ENCODE measurements at regions not wholly inside any gene's neighbourhood (a gene's known extent, or its start where the extent isn't known, plus 50 kb on each side); places are given as distances from the start of the nearest gene placed in this dataset.
A peak's percentile ranks its signal among the peaks of the same experiment; 100 is the strongest.

DNA sequence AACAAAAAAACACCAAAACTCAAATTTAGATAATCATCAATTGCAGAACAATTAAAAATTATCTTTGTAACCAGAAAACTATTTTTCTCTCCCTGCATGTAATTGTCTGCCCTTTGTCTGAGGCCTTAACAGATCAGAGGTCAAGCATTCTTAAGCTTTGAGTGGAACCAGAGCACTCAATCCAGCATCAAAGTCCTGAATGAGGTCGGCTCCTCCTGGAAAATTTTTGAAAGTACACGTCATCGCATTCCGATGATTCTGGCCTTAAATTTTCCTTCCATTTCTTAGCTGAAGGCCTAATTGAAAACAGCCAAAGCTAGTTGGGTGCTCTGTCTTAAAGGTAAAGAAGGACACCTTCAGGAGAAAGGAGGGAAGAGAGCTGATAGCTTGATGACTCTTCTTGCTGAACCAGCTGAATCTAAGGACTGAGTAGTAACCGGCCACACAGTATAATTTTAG, 510.2 kb upstream of the SULF2 start (continued):
- TF ChIP-seq, protein P1, sequence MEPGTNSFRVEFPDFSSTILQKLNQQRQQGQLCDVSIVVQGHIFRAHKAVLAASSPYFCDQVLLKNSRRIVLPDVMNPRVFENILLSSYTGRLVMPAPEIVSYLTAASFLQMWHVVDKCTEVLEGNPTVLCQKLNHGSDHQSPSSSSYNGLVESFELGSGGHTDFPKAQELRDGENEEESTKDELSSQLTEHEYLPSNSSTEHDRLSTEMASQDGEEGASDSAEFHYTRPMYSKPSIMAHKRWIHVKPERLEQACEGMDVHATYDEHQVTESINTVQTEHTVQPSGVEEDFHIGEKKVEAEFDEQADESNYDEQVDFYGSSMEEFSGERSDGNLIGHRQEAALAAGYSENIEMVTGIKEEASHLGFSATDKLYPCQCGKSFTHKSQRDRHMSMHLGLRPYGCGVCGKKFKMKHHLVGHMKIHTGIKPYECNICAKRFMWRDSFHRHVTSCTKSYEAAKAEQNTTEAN (CRISPR knock-in tag; conservative IDR thresholded peaks at IDR 0.05), result no peak
- no peak for TF ChIP-seq REL (CRISPR knock-in tag; conservative IDR thresholded peaks at IDR 0.05)
- no peak for TF ChIP-seq REST (IDR thresholded peaks at IDR 0.05; ENCODE audit: borderline replicate concordance in 1 of 2, low read depth in 1 of 2, low read length in 2 of 2)
- peak; percentile 48 for TF ChIP-seq ASH2L (IDR thresholded peaks at IDR 0.05; ENCODE audit: insufficient read length, low read depth, low read length)
- no peak for TF ChIP-seq ZNF761 (CRISPR knock-in tag; conservative IDR thresholded peaks at IDR 0.05)
- peak; percentile 59 for TF ChIP-seq RARA (CRISPR knock-in tag; IDR thresholded peaks at IDR 0.05)
- no peak for TF ChIP-seq RAD51 (IDR thresholded peaks at IDR 0.05; ENCODE audit: borderline replicate concordance)
- TF ChIP-seq LCORL (IDR thresholded peaks at IDR 0.05), result no peak
- peak; percentile 57; the same call in 1 of the 2 replicates for TF ChIP-seq LCORL (CRISPR knock-in tag; IDR thresholded peaks at IDR 0.05)
- no peak for TF ChIP-seq ZNF44 (CRISPR knock-in tag; IDR thresholded peaks at IDR 0.05)
- TF ChIP-seq KDM6A (CRISPR knock-in tag; IDR thresholded peaks at IDR 0.05; ENCODE audit: low read depth), result 0 out of 2 replicates have a peak, but pooled peaks have one; percentile 17
- TF ChIP-seq ZNF124 (CRISPR knock-in tag; IDR thresholded peaks at IDR 0.05), result no peak
- 0 out of 2 replicates have a peak, but pooled peaks have one; percentile 36 for TF ChIP-seq NR2F2 (IDR thresholded peaks at IDR 0.05; ENCODE audit: borderline replicate concordance, low read depth)
- TF ChIP-seq, protein P2, sequence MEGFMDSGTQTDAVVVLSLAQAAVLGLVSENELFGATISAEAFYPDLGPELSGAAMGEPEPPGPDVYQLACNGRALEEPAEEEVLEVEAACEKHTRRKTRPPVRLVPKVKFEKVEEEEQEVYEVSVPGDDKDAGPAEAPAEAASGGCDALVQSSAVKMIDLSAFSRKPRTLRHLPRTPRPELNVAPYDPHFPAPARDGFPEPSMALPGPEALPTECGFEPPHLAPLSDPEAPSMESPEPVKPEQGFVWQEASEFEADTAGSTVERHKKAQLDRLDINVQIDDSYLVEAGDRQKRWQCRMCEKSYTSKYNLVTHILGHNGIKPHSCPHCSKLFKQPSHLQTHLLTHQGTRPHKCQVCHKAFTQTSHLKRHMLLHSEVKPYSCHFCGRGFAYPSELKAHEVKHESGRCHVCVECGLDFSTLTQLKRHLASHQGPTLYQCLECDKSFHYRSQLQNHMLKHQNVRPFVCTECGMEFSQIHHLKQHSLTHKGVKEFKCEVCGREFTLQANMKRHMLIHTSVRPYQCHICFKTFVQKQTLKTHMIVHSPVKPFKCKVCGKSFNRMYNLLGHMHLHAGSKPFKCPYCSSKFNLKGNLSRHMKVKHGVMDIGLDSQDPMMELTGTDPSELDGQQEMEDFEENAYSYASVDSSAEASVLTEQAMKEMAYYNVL (CRISPR knock-in tag; IDR thresholded peaks at IDR 0.05; ENCODE audit: borderline replicate concordance), result no peak
- no peak for TF ChIP-seq ZNF629 (CRISPR knock-in tag; conservative IDR thresholded peaks at IDR 0.05)
- TF ChIP-seq TGIF2 (CRISPR knock-in tag; IDR thresholded peaks at IDR 0.05), result 0 out of 2 replicates have a peak, but pooled peaks have one; percentile 21
